ENCODE measurements at regions not wholly inside any gene's neighbourhood (a gene's known extent, or its start where the extent isn't known, plus 50 kb on each side); places are given as distances from the start of the nearest gene placed in this dataset.

DNA sequence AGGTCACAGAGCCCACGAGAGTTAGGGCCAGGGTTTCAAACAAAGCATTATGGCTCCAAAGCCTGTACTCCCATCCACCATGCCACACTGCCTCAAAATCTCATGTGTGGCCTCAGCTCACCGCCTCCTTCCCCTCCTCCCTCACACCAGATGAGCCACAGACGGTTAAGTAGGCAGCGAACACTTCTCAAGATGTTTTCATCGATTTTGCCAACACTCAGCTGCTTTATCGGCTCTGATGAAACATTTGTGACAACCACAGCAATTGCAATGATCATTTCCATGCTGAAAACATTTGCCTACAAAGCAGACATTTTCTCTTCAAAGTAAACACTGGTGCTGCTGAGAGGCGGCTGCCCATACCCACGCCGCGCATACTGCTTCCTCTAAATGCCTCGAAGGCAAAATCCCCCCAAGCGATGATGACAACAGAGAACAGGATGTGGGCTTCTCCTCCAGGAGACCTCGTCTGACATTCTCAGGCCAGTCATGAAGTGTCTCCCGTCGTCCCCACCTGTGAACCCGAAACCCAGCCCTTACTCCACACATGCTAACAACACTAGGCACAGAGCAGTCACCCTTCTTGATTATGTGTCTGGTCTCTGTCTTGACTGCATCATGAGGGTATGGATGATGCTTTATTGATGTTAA is 599.2 kb downstream of the SOX6 start:
- H3K36me3 Mint-ChIP-seq (ENCODE audit: insufficient read depth in 1 of 3, low read depth in 3 of 3): no peaks in the 10 kb centered on the region
- H3K4ac ChIP-seq (ENCODE audit: low read depth, low read length): no peak overlapping the region
- H3K9me3 Mint-ChIP-seq: no peaks in the 10 kb centered on the region
- no peak overlapping the region for H4K91ac ChIP-seq (ENCODE audit: insufficient read length, low read depth, low read length)
- H2BK12ac ChIP-seq (ENCODE audit: insufficient read length, low read depth, low read length): no peak overlapping the region
- H2BK5ac ChIP-seq (ENCODE audit: insufficient read length, low read length): no peak overlapping the region
- no peak overlapping the region for H3K56ac ChIP-seq (ENCODE audit: insufficient read length, low read depth, low read length)
- peaks cover 0 to 8% of the 10 kb centered on the region in 2 experiments; a peak in 2 of 4 replicates for H3K4me1 Mint-ChIP-seq
- no peak overlapping the region; the same call in 1 of the 2 replicates for H3K14ac ChIP-seq (ENCODE audit: insufficient read depth, low read length)
- no peak for DNase-seq
- H2BK120ac ChIP-seq (ENCODE audit: low read depth, low read length, poor library complexity, severe bottlenecking): no peak overlapping the region
- no peaks in the 10 kb centered on the region for H3K27me3 ChIP-seq (ENCODE audit: insufficient read depth, low read length)
- no peak overlapping the region for H3K23ac ChIP-seq (ENCODE audit: insufficient read length, low read depth, low read length)
- no peak overlapping the region for H2AFZ ChIP-seq (ENCODE audit: low read length)
- no peak overlapping the region for H2AK5ac ChIP-seq (ENCODE audit: insufficient read length, low read length)
- no peak overlapping the region for H3K27ac Mint-ChIP-seq
- no peaks in the 10 kb centered on the region for H3K9me3 ChIP-seq (ENCODE audit: control insufficient read depth, low read depth, low read length)
- no peaks in the 10 kb centered on the region for H3K79me1 ChIP-seq (ENCODE audit: insufficient read depth, low read depth, low read length, poor library complexity, severe bottlenecking)
- TF ChIP-seq, protein P1, sequence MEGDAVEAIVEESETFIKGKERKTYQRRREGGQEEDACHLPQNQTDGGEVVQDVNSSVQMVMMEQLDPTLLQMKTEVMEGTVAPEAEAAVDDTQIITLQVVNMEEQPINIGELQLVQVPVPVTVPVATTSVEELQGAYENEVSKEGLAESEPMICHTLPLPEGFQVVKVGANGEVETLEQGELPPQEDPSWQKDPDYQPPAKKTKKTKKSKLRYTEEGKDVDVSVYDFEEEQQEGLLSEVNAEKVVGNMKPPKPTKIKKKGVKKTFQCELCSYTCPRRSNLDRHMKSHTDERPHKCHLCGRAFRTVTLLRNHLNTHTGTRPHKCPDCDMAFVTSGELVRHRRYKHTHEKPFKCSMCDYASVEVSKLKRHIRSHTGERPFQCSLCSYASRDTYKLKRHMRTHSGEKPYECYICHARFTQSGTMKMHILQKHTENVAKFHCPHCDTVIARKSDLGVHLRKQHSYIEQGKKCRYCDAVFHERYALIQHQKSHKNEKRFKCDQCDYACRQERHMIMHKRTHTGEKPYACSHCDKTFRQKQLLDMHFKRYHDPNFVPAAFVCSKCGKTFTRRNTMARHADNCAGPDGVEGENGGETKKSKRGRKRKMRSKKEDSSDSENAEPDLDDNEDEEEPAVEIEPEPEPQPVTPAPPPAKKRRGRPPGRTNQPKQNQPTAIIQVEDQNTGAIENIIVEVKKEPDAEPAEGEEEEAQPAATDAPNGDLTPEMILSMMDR (conservative IDR thresholded peaks at IDR 0.05): no peak
- H2BK20ac ChIP-seq (ENCODE audit: low read depth, low read length, poor library complexity, severe bottlenecking): no peak overlapping the region
- no peak overlapping the region for H3K27ac ChIP-seq (ENCODE audit: insufficient read length, low read depth, low read length)
- no peaks in the 10 kb centered on the region for H3K79me2 ChIP-seq (ENCODE audit: insufficient read depth, low read length)
- no peak overlapping the region for H4K8ac ChIP-seq (replicated peaks; ENCODE audit: insufficient read length, low read depth, low read length)
- H3K4me3 Mint-ChIP-seq: no peak overlapping the region
- no peaks in the 10 kb centered on the region; the same call in 1 of the 2 replicates for H3K4me1 ChIP-seq (ENCODE audit: insufficient read depth, low read length)
- H4K5ac ChIP-seq (ENCODE audit: insufficient read length, low read depth, low read length): no peak overlapping the region
- H3K18ac ChIP-seq (ENCODE audit: insufficient read length, low read depth, low read length): no peak overlapping the region
- no peaks in the 10 kb centered on the region for H4K20me1 ChIP-seq (ENCODE audit: control insufficient read depth, insufficient read depth, insufficient read length)
- H2BK15ac ChIP-seq (ENCODE audit: low read depth, low read length): no peak overlapping the region
- no CpG with 5 or more reads among the region's 16 CpGs for WGBS (ENCODE audit: extremely low coverage, insufficient read length, low lambda C conversion rate)
- H3K23me2 ChIP-seq (ENCODE audit: insufficient read length, low read depth, low read length, poor library complexity, severe bottlenecking): no peaks in the 10 kb centered on the region
- H3K27me3 Mint-ChIP-seq (ENCODE audit: low read depth): no peaks in the 10 kb centered on the region
- H3K4me2 ChIP-seq (ENCODE audit: insufficient read depth, insufficient read length, low read length): no peak overlapping the region
- no peak overlapping the region for H3T11ph ChIP-seq (ENCODE audit: low read length)
- H3K9ac ChIP-seq (ENCODE audit: extremely low read depth, insufficient read length, low read length): no peak overlapping the region

Data from H9 (cell line).